ENCODE measurements at regions not wholly inside any gene's neighbourhood (a gene's known extent, or its start where the extent isn't known, plus 50 kb on each side); places are given as distances from the start of the nearest gene placed in this dataset.

DNA sequence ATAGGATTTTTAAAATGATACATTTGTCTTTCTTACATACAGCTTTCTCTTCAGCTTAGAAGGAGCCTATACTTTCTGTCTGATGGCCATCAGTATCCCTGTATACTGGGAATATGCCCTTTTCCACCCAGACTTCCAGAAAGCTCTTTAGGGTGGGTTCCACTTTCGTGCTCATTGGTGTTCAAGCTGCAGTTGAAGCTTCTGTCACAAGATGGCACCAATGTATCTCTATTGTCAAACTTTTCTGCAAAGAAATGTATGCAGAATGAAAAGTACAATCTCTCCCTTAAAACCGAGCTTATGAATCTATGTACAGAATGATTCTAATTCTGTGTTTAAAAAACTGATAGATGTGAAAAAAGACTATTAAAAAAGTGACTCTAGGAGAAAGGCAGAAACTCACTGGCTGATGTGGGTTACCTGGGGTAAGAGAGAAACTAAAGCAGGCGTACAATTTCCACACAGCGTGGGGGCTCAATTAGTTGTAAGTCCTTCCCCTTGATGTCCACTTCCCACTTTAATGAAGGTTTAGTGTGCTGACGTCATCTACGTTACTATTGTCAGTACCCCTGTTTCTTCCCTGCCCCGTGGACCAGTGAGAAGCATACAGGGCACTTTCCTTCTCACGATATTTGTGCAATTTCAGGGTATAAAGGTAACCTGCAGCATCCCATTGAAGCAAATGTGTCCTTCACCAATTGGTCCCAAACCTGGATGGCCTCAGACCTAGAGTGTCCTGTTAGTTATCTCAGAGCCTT, 57.3 kb upstream of the TCEAL2 start:
- no peak for DNase-seq (ENCODE audit: low read depth, low spot score)
- POLR2A ChIA-PET, result no interaction called here
- H4K20me1 ChIP-seq (ENCODE audit: insufficient read depth), result no peaks in the 10 kb centered on the region
- TF ChIP-seq POLR2A (IDR thresholded peaks at IDR 0.05; ENCODE audit: borderline replicate concordance, extremely low read depth, insufficient read depth, insufficient read length) (no peak), RAD21 (IDR thresholded peaks at IDR 0.05; ENCODE audit: low read depth) (peak; percentile 43; the same call in 1 of the 2 replicates), EGR1 (IDR thresholded peaks at IDR 0.05; ENCODE audit: low read depth) (no peak), POLR2AphosphoS5 (IDR thresholded peaks at IDR 0.05; ENCODE audit: low read depth, low read length) (no peak), TCF7L2 (IDR thresholded peaks at IDR 0.05; ENCODE audit: borderline replicate concordance, extremely low read depth, insufficient read depth, insufficient read length) (no peak), CEBPB (IDR thresholded peaks at IDR 0.05; ENCODE audit: low read depth) (no peak), JUND (IDR thresholded peaks at IDR 0.05) (no peak), SP1 (IDR thresholded peaks at IDR 0.05; ENCODE audit: low read depth) (no peak), CBX3 (IDR thresholded peaks at IDR 0.05; ENCODE audit: low read depth) (no peak), EZH2phosphoT487 (IDR thresholded peaks at IDR 0.05; ENCODE audit: borderline replicate concordance) (no peak), SRF (IDR thresholded peaks at IDR 0.05; ENCODE audit: low read depth) (no peak)
- TF ChIP-seq, protein P1, sequence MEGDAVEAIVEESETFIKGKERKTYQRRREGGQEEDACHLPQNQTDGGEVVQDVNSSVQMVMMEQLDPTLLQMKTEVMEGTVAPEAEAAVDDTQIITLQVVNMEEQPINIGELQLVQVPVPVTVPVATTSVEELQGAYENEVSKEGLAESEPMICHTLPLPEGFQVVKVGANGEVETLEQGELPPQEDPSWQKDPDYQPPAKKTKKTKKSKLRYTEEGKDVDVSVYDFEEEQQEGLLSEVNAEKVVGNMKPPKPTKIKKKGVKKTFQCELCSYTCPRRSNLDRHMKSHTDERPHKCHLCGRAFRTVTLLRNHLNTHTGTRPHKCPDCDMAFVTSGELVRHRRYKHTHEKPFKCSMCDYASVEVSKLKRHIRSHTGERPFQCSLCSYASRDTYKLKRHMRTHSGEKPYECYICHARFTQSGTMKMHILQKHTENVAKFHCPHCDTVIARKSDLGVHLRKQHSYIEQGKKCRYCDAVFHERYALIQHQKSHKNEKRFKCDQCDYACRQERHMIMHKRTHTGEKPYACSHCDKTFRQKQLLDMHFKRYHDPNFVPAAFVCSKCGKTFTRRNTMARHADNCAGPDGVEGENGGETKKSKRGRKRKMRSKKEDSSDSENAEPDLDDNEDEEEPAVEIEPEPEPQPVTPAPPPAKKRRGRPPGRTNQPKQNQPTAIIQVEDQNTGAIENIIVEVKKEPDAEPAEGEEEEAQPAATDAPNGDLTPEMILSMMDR (IDR thresholded peaks at IDR 0.05 in 2 of 3, conservative IDR thresholded peaks at IDR 0.05 in 1 of 3; ENCODE audit: borderline replicate concordance in 1 of 3, insufficient read depth in 1 of 3, low read depth in 2 of 3, low read length in 2 of 3), result peak; percentile 10 to 51 (median 42); a peak in 4 of 6 replicates
- TF ChIP-seq, protein P2, sequence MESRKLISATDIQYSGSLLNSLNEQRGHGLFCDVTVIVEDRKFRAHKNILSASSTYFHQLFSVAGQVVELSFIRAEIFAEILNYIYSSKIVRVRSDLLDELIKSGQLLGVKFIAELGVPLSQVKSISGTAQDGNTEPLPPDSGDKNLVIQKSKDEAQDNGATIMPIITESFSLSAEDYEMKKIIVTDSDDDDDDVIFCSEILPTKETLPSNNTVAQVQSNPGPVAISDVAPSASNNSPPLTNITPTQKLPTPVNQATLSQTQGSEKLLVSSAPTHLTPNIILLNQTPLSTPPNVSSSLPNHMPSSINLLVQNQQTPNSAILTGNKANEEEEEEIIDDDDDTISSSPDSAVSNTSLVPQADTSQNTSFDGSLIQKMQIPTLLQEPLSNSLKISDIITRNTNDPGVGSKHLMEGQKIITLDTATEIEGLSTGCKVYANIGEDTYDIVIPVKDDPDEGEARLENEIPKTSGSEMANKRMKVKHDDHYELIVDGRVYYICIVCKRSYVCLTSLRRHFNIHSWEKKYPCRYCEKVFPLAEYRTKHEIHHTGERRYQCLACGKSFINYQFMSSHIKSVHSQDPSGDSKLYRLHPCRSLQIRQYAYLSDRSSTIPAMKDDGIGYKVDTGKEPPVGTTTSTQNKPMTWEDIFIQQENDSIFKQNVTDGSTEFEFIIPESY (IDR thresholded peaks at IDR 0.05; ENCODE audit: extremely low read depth, insufficient replicate concordance, low read length), result no peak
- TF ChIP-seq, protein P3, sequence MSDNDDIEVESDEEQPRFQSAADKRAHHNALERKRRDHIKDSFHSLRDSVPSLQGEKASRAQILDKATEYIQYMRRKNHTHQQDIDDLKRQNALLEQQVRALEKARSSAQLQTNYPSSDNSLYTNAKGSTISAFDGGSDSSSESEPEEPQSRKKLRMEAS (IDR thresholded peaks at IDR 0.05), result no peak
- H3K36me3 ChIP-seq (ENCODE audit: control insufficient read depth in 1 of 2, insufficient read depth in 2 of 2, low read length in 2 of 2), result no peaks in the 10 kb centered on the region
- no peak overlapping the region for H3K4me3 ChIP-seq (replicated peaks in 1 of 2; ENCODE audit: low read depth in 1 of 2, low read length in 2 of 2)
- no peaks in the 10 kb centered on the region for H3K9me3 ChIP-seq (ENCODE audit: control insufficient read depth in 1 of 2, insufficient read depth in 1 of 2, low read depth in 1 of 2, low read length in 2 of 2)
- H3K79me2 ChIP-seq (ENCODE audit: insufficient read depth, low read length), result no peaks in the 10 kb centered on the region
- H3K9ac ChIP-seq (ENCODE audit: low read length), result no peak overlapping the region
- H2AFZ ChIP-seq (ENCODE audit: low read depth, low read length, poor library complexity, severe bottlenecking), result no peak overlapping the region
- CTCF ChIA-PET, result interaction anchor here (0.5 to 1.5 kb wide), 6 partner anchors 19 to 883 kb away, joined by 3 to 5 read pairs (median 3); no protein-coding TSS in a partner anchor
- no peak overlapping the region for H3K27ac ChIP-seq (ENCODE audit: low read depth, low read length)
- H3K27me3 ChIP-seq (ENCODE audit: insufficient read depth, low read length), result no peaks in the 10 kb centered on the region
- H3K4me1 ChIP-seq (ENCODE audit: control insufficient read depth in 1 of 2, insufficient read depth in 2 of 2, low read length in 2 of 2), result no peaks in the 10 kb centered on the region
- intact Hi-C loops (cut with micrococcal nuclease), result no loop called here
- no peak for ATAC-seq
- no peak overlapping the region for H3K4me2 ChIP-seq (ENCODE audit: low read length)
- BruUV-seq (replicated peaks), result no TSS peak
- RAD21 ChIA-PET (ENCODE audit: low non-redundant PET in 1 of 2, low total read pairs in 2 of 2, uncharacterized antibody in 2 of 2, unreplicated experiment in 2 of 2), result no interaction called here
- H3K9me2 ChIP-seq (ENCODE audit: insufficient read depth), result no peaks in the 10 kb centered on the region
